ENCODE measurements at regions not wholly inside any gene's neighbourhood (a gene's known extent, or its start where the extent isn't known, plus 50 kb on each side); places are given as distances from the start of the nearest gene placed in this dataset.

DNA sequence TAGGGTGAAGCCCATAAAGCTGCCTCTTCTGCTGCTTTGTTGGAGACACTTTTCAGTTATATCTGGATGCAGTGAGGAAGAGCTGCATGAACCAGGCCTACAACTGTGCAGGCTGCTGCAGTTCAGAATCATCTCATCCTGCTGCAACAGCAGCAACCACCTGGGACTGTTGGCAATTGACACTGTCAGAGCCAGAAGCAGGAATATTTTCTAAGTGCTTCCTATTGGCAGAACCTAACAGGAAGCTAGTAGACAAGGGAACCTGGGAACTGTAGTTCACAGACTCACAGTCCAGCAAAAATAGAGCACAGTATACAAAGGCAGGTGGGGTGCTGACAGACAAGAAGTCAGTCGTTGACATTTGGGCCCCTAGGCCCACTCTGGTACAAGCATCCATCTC, 452.9 kb upstream of the SPRED2 start:
- WGBS (ENCODE audit: low lambda C conversion rate) = 20% methylated on average over 1 of the region's 1 CpG
- Histone ChIP-seq H3K4me3 (ENCODE audit: low read depth in 2 of 2, low read length in 1 of 2) (no peak overlapping the region), H3K27me3 (ENCODE audit: insufficient read depth) (no peaks in the 10 kb centered on the region), H3K4me1 (ENCODE audit: control insufficient read depth in 1 of 2, insufficient read depth in 2 of 2, low read depth in 1 of 2, low read length in 1 of 2) (no peaks in the 10 kb centered on the region; a peak in 1 of 4 replicates), H3K9me3 (no peaks in the 10 kb centered on the region), H3F3A (replicated peaks; ENCODE audit: insufficient read depth) (no peaks in the 10 kb centered on the region), H2AFZ (ENCODE audit: low read depth) (no peak overlapping the region), H4K20me1 (ENCODE audit: insufficient read depth) (no peaks in the 10 kb centered on the region), H3K4me2 (no peak overlapping the region), H3K27ac (ENCODE audit: low read depth in 2 of 2, low read length in 1 of 2) (no peak overlapping the region), H3K79me2 (ENCODE audit: insufficient read depth) (no peaks in the 10 kb centered on the region), H3K36me3 (replicated peaks in 1 of 2; ENCODE audit: control insufficient read depth in 1 of 2, insufficient read depth in 2 of 2, low read length in 1 of 2) (no peaks in the 10 kb centered on the region), H3K9ac (no peak overlapping the region), H3K9me2 (no peaks in the 10 kb centered on the region)
- POLR2A ChIA-PET = no interaction called here
- TF ChIP-seq EZH2phosphoT487 (IDR thresholded peaks at IDR 0.05; ENCODE audit: borderline replicate concordance, low read depth) (no peak), RAD21 (IDR thresholded peaks at IDR 0.05; ENCODE audit: low read length) (no peak), FOXJ3 (CRISPR knock-in tag; IDR thresholded peaks at IDR 0.05) (no peak), CHD2 (IDR thresholded peaks at IDR 0.05; ENCODE audit: low read length, partially characterized antibody) (no peak), GATA2 (CRISPR knock-in tag; IDR thresholded peaks at IDR 0.05) (no peak), FOSL2 (IDR thresholded peaks at IDR 0.05; ENCODE audit: borderline replicate concordance, low read depth) (no peak), MXI1 (IDR thresholded peaks at IDR 0.05; ENCODE audit: low read depth, low read length) (no peak)
- TF ChIP-seq, protein P1, sequence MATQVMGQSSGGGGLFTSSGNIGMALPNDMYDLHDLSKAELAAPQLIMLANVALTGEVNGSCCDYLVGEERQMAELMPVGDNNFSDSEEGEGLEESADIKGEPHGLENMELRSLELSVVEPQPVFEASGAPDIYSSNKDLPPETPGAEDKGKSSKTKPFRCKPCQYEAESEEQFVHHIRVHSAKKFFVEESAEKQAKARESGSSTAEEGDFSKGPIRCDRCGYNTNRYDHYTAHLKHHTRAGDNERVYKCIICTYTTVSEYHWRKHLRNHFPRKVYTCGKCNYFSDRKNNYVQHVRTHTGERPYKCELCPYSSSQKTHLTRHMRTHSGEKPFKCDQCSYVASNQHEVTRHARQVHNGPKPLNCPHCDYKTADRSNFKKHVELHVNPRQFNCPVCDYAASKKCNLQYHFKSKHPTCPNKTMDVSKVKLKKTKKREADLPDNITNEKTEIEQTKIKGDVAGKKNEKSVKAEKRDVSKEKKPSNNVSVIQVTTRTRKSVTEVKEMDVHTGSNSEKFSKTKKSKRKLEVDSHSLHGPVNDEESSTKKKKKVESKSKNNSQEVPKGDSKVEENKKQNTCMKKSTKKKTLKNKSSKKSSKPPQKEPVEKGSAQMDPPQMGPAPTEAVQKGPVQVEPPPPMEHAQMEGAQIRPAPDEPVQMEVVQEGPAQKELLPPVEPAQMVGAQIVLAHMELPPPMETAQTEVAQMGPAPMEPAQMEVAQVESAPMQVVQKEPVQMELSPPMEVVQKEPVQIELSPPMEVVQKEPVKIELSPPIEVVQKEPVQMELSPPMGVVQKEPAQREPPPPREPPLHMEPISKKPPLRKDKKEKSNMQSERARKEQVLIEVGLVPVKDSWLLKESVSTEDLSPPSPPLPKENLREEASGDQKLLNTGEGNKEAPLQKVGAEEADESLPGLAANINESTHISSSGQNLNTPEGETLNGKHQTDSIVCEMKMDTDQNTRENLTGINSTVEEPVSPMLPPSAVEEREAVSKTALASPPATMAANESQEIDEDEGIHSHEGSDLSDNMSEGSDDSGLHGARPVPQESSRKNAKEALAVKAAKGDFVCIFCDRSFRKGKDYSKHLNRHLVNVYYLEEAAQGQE (IDR thresholded peaks at IDR 0.05; ENCODE audit: low read depth, low read length) = no peak
- TF ChIP-seq, protein P2, sequence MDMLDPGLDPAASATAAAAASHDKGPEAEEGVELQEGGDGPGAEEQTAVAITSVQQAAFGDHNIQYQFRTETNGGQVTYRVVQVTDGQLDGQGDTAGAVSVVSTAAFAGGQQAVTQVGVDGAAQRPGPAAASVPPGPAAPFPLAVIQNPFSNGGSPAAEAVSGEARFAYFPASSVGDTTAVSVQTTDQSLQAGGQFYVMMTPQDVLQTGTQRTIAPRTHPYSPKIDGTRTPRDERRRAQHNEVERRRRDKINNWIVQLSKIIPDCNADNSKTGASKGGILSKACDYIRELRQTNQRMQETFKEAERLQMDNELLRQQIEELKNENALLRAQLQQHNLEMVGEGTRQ (IDR thresholded peaks at IDR 0.05; ENCODE audit: borderline replicate concordance, low read depth, low read length) = no peak
- TF ChIP-seq, protein P3, sequence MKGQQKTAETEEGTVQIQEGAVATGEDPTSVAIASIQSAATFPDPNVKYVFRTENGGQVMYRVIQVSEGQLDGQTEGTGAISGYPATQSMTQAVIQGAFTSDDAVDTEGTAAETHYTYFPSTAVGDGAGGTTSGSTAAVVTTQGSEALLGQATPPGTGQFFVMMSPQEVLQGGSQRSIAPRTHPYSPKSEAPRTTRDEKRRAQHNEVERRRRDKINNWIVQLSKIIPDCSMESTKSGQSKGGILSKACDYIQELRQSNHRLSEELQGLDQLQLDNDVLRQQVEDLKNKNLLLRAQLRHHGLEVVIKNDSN (IDR thresholded peaks at IDR 0.05; ENCODE audit: borderline replicate concordance, low read depth) = no peak
- CTCF ChIA-PET = interaction anchor here (0.9 kb wide), 1 partner anchor 551 kb away, joined by 4 read pairs; no protein-coding TSS in a partner anchor
- DNase-seq = no peak

DNA sequence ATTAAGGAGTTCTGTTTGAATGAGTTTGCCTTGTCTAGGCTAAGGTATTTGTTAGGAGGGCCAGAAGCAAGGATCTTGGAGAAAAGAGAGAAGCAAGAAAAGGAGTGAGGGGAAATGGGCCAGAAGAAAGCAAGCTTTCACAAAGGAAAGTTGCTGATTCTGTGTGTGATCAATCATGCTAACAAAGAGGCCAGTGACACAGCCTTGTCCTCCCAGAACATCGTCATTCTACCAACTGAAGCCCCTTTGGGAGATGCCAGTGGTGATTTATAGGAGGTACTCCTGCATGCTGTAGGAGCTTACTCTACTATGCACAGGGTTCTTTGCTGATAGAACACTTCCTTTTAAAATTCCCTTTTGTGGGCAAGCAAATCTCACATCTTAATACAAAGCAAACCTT, 449.2 kb upstream of the SPRED2 start:
- H3K9ac ChIP-seq = no peak overlapping the region
- no peaks in the 10 kb centered on the region; a peak in 1 of 4 replicates for H3K4me1 ChIP-seq (ENCODE audit: control insufficient read depth in 1 of 2, insufficient read depth in 2 of 2, low read depth in 1 of 2, low read length in 1 of 2)
- no peaks in the 10 kb centered on the region for H3K36me3 ChIP-seq (replicated peaks in 1 of 2; ENCODE audit: control insufficient read depth in 1 of 2, insufficient read depth in 2 of 2, low read length in 1 of 2)
- H2AFZ ChIP-seq (ENCODE audit: low read depth) = no peak overlapping the region
- H3K27me3 ChIP-seq (ENCODE audit: insufficient read depth) = no peaks in the 10 kb centered on the region
- DNase-seq = no peak
- no peaks in the 10 kb centered on the region for H3K79me2 ChIP-seq (ENCODE audit: insufficient read depth)
- H3K4me3 ChIP-seq (ENCODE audit: low read depth in 2 of 2, low read length in 1 of 2) = no peak overlapping the region
- ChIA-PET CTCF (no interaction called here), POLR2A (no interaction called here)
- no peak overlapping the region for H3K27ac ChIP-seq (ENCODE audit: low read depth in 2 of 2, low read length in 1 of 2)
- 0% methylated on average over 1 of the region's 1 CpG for WGBS (ENCODE audit: low lambda C conversion rate)
- no peaks in the 10 kb centered on the region for H3F3A ChIP-seq (replicated peaks; ENCODE audit: insufficient read depth)
- H3K9me3 ChIP-seq = no peaks in the 10 kb centered on the region
- H3K9me2 ChIP-seq = no peaks in the 10 kb centered on the region
- H3K4me2 ChIP-seq = no peak overlapping the region
- H4K20me1 ChIP-seq (ENCODE audit: insufficient read depth) = no peaks in the 10 kb centered on the region
- TF ChIP-seq, protein P4, sequence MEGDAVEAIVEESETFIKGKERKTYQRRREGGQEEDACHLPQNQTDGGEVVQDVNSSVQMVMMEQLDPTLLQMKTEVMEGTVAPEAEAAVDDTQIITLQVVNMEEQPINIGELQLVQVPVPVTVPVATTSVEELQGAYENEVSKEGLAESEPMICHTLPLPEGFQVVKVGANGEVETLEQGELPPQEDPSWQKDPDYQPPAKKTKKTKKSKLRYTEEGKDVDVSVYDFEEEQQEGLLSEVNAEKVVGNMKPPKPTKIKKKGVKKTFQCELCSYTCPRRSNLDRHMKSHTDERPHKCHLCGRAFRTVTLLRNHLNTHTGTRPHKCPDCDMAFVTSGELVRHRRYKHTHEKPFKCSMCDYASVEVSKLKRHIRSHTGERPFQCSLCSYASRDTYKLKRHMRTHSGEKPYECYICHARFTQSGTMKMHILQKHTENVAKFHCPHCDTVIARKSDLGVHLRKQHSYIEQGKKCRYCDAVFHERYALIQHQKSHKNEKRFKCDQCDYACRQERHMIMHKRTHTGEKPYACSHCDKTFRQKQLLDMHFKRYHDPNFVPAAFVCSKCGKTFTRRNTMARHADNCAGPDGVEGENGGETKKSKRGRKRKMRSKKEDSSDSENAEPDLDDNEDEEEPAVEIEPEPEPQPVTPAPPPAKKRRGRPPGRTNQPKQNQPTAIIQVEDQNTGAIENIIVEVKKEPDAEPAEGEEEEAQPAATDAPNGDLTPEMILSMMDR (IDR thresholded peaks at IDR 0.05) = no peak
- TF ChIP-seq RCOR1 (IDR thresholded peaks at IDR 0.05; ENCODE audit: low read length) (no peak), TAF1 (IDR thresholded peaks at IDR 0.05; ENCODE audit: borderline replicate concordance, low read depth, low read length) (no peak), EZH2phosphoT487 (IDR thresholded peaks at IDR 0.05; ENCODE audit: borderline replicate concordance, low read depth) (no peak), SIN3A (IDR thresholded peaks at IDR 0.05; ENCODE audit: borderline replicate concordance, low read depth, low read length) (no peak), FOSL2 (IDR thresholded peaks at IDR 0.05; ENCODE audit: borderline replicate concordance, low read depth) (no peak), NFIC (IDR thresholded peaks at IDR 0.05; ENCODE audit: borderline replicate concordance) (no peak), CHD2 (IDR thresholded peaks at IDR 0.05; ENCODE audit: low read length, partially characterized antibody) (no peak), ELF1 (IDR thresholded peaks at IDR 0.05) (no peak)
- TF ChIP-seq, protein P1 (IDR thresholded peaks at IDR 0.05; ENCODE audit: low read depth, low read length) = no peak
